Left ventricle myocardium inferior (tissue), 1 donor: ENCODE measurements at regions not wholly inside any gene's neighbourhood (a gene's known extent, or its start where the extent isn't known, plus 50 kb on each side); places are given as distances from the start of the nearest gene placed in this dataset.

Source experiments
- DNase-seq: peaks from one replicate; pipeline ENCODE4 v3.0.0-alpha.2; 2020
- H3K27ac ChIP-seq: fragments of 200-600 bp; replicated peaks from 2 replicates; pipeline ENCODE4 v1.8.0; 2021
- H3K27me3 ChIP-seq: fragments of 200-600 bp; 2 replicates; pipeline ENCODE4 v1.8.0; 2021; ENCODE audit warnings: low read depth
- H3K36me3 ChIP-seq: fragments of 200-600 bp; 2 replicates; pipeline ENCODE4 v1.8.0; 2021
- H3K4me1 ChIP-seq: fragments of 200-600 bp; 2 replicates; pipeline ENCODE4 v1.8.0; 2021
- H3K4me3 ChIP-seq: fragments of 200-600 bp; 2 replicates; pipeline ENCODE4 v1.8.0; 2021; ENCODE audit warnings: mild to moderate bottlenecking, moderate library complexity
- H3K9me3 ChIP-seq: fragments of 200-600 bp; replicated peaks from 2 replicates; pipeline ENCODE4 v1.8.0; 2021
- CTCF ChIP-seq: fragments of 200-600 bp; IDR thresholded peaks from 2 replicates; pipeline ENCODE4 v1.8.0; 2021; ENCODE audit warnings: antibody characterized with exemption, mild to moderate bottlenecking, borderline replicate concordance
- intact Hi-C: fragments of 100-400 bp; cut with micrococcal nuclease; formaldehyde crosslinking; loops from one replicate; pipeline ENCODE4 v1.11.0; 2022
- donor health status: DM: no; HTN: yes; CAD: no; lungs with severe emphysema.

- intact Hi-C loops = no loop called here
- H3K9me3 ChIP-seq = peaks cover 14% of the 10 kb centered on the region
- TF ChIP-seq CTCF = no peak
- H3K4me1 ChIP-seq = no peaks in the 10 kb centered on the region
- H3K4me3 ChIP-seq = no peak overlapping the region
- H3K27me3 ChIP-seq = peaks cover 26% of the 10 kb centered on the region
- H3K36me3 ChIP-seq = no peaks in the 10 kb centered on the region
- no peak for DNase-seq
- no peak overlapping the region for H3K27ac ChIP-seq
These were observed 60.1 kb upstream of the DLX2 start for GRCh38 chr2:172162739-172163336.

- Histone ChIP-seq H3K27ac (no peak overlapping the region), H3K27me3 (peaks cover 18% of the 10 kb centered on the region), H3K4me1 (peaks cover 12% of the 10 kb centered on the region), H3K36me3 (no peaks in the 10 kb centered on the region), H3K9me3 (no peaks in the 10 kb centered on the region), H3K4me3 (no peak overlapping the region)
- no peak for TF ChIP-seq CTCF
- intact Hi-C loops = no loop called here
- no peak for DNase-seq
These were observed 66.2 kb upstream of the DLX2 start for GRCh38 chr2:172168917-172169346.

GRCh38 chr2:172169611-172170010 is 66.9 kb upstream of the DLX2 start:
- intact Hi-C loops = loop anchor here (5.0 kb wide), 1 partner anchor 298 kb away; no protein-coding TSS in a partner anchor
- no peak for DNase-seq
- no peak for TF ChIP-seq CTCF
- no peak overlapping the region for H3K4me3 ChIP-seq
- peaks cover 18% of the 10 kb centered on the region for H3K27me3 ChIP-seq
- H3K4me1 ChIP-seq = peaks cover 12% of the 10 kb centered on the region
- no peaks in the 10 kb centered on the region for H3K9me3 ChIP-seq
- no peak overlapping the region for H3K27ac ChIP-seq
- no peaks in the 10 kb centered on the region for H3K36me3 ChIP-seq

GRCh38 chr2:172172513-172173173 is 69.9 kb upstream of the DLX2 start:
- peak; percentile 71 for DNase-seq
- Histone ChIP-seq H3K36me3 (no peaks in the 10 kb centered on the region), H3K4me1 (peaks cover 12% of the 10 kb centered on the region), H3K9me3 (peaks cover 3% of the 10 kb centered on the region), H3K4me3 (peak overlapping the region; percentile 71), H3K27ac (peak overlapping the region; percentile 27), H3K27me3 (peaks cover 14% of the 10 kb centered on the region)
- intact Hi-C loops = loop anchor here (5.0 kb wide), 1 partner anchor 295 kb away; no protein-coding TSS in a partner anchor
- peak; percentile 91 for TF ChIP-seq CTCF

GRCh38 chr2:172173174-172173706 is 70.5 kb upstream of the DLX2 start:
- TF ChIP-seq CTCF = no peak
- peaks cover 3% of the 10 kb centered on the region for H3K9me3 ChIP-seq
- H3K27me3 ChIP-seq = peaks cover 10% of the 10 kb centered on the region
- H3K27ac ChIP-seq = no peak overlapping the region
- DNase-seq = no peak
- intact Hi-C loops = loop anchor here (5.0 kb wide), 1 partner anchor 294 kb away; no protein-coding TSS in a partner anchor
- peaks cover 12% of the 10 kb centered on the region for H3K4me1 ChIP-seq
- H3K4me3 ChIP-seq = peak overlapping the region; percentile 71
- no peaks in the 10 kb centered on the region for H3K36me3 ChIP-seq
